GM20431 (cell line): ENCODE measurements at regions not wholly inside any gene's neighbourhood (a gene's known extent, or its start where the extent isn't known, plus 50 kb on each side); places are given as distances from the start of the nearest gene placed in this dataset.

Experiments
- in situ Hi-C: fragments of 300-500 bp; cut with MseI, MboI; formaldehyde crosslinking; loops from one replicate; pipeline ENCODE4 v1.15.0; 2020; ENCODE audit warnings: low sequenced_read_pairs; ENCODE audit not compliant: unreplicated experiment

DNA sequence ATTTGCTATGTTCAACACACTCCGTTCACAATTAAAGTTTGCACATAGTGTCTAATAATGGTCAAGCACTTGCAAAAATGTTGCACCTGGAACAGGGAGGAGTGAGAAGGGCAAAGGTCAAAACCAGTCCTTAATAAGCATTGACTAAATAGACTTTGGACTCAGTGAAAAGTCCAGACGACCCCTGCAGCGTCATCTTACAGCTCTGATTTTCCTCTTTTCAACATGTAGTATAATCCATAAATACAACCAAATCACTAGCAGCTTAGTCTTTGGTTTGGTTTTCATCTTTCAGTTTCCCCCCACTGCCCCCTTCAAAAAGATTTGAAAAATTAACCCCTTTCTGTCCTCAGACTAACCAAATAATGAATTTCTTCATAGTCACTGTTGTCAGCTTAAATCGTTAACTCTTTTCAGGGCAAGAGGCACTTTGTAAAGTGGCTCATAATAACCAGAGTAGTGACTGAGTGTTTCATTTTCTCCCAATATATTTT, 290.3 kb downstream of the PTPRC start:
- in situ Hi-C loops, result no loop called here

- in situ Hi-C loops, result no loop called here
Observed at GRCh38 chr1:198929961-198930599, 291.2 kb downstream of the PTPRC start.

- in situ Hi-C loops, result no loop called here
Observed at GRCh38 chr1:198932351-198932991, 293.6 kb downstream of the PTPRC start.

DNA sequence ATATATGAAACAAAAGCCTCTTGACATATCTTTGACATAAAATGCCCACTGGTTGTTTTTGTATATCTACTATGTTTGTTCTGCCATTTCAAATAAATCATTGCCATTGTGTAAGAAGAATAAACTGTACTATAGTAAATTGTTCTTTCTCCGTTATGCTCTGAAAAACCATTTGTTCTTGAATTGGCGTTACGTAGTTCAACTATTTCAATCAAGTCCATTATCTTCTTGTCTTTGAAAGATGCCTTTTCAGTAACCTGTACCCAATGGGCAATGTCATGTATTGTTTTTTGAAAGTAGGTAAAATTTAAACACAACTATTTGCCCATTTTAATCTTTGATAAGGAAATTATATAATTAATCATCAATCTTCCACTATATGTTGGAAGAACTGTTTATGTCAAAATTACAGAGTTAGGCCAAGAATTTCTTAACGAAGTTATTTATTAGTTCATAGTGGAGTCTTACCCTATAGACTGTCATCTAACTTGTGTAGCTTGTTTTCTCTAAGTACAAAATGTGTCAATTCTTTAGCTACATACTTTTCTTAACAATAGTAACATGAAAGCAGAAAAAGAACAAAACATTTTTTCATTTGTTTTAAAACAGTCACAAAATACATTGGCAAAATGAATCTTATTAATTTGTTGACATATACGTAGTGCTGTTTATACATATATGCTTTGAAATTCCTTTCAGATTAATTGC, 294.8 kb downstream of the PTPRC start:
- in situ Hi-C loops, result no loop called here

GRCh38 chr1:198934426-198934825, 295.6 kb downstream of the PTPRC start:
- in situ Hi-C loops, result no loop called here

- in situ Hi-C loops, result no loop called here
Observed at GRCh38 chr1:198934901-198935305, 296.1 kb downstream of the PTPRC start.

GRCh38 chr1:198935306-198935921, 296.6 kb downstream of the PTPRC start:
- in situ Hi-C loops, result no loop called here

GRCh38 chr1:198936371-198937083, 297.7 kb downstream of the PTPRC start:
- in situ Hi-C loops, result no loop called here

GRCh38 chr1:198937231-198938031, 298.6 kb downstream of the PTPRC start:
- in situ Hi-C loops, result no loop called here

DNA sequence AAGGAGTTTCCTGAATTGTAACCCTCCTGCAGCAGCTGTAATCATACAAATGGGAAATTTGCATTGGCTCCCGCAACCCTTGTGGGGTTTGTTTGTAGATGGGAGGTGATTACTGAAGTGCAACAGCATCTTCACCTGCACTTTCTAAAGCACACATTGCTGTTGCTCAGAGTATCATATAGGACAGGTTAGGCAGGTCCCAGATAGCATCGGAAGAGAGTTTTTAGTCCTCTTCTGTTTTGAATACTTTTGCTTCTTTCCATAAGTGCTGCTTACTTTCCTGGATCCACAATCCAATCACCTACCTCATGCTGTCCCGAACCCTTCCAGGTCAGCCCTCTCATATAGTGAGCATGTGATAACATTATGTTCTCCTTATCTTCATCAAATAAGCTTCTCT, 300.4 kb downstream of the PTPRC start:
- in situ Hi-C loops, result no loop called here

GRCh38 chr1:198939956-198940355, 301.1 kb downstream of the PTPRC start:
- in situ Hi-C loops, result no loop called here

GRCh38 chr1:198942466-198942865, 303.6 kb downstream of the PTPRC start:
- in situ Hi-C loops, result no loop called here

DNA sequence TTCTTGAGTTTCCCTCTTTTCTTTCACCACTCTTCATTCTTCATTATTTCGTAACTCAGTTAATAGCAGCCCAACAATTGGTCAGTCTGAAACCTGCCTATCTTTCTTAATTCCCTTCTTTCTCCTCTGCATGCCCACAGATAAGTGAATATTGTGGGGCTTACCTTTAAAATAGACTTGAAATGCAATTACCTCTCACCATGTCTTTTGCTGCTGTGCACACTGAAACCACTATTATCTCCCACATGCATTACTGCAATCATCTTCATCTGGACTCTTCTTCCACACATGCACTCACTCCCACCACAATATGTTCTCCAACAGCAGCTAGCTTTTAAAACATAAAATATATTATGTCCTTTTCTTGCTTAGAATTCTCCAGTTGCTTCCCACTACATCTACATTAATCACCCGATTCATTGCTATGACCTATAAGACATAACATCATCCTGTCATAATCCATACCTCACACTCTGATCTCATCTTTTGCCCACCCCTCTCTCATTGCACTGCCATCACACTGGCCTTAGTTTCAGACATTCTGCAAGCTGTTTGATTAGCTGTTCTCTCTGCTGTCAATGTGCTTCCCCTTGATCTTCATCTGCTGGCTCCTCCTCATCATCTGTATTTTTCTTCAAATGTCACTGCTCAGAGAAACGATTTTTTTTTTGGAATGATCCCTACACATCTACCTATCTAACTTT, 304.8 kb downstream of the PTPRC start:
- in situ Hi-C loops, result no loop called here

DNA sequence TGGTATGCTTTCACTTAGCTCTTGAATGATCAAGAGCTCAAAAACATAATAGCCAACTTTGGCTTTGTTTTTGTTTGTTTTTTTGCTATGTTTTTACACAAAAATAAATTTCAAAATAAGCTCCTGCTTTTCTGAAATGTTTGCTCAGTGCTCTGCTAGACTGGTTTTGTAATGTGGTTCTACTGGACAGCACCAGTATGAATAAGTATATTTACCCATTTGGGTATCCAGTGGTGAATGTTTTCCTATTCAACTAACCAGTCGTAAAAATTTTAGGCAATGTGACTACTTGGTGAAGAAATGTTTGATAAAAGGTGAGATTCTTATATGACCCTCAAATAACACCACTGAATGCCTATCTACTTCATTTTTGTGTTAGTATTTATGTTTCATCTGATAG, 308.6 kb downstream of the PTPRC start:
- in situ Hi-C loops, result no loop called here

- in situ Hi-C loops, result no loop called here
Observed at GRCh38 chr1:198948895-198949659, 310.2 kb downstream of the PTPRC start.

GRCh38 chr1:198950036-198950435, 311.2 kb downstream of the PTPRC start:
- in situ Hi-C loops, result no loop called here

DNA sequence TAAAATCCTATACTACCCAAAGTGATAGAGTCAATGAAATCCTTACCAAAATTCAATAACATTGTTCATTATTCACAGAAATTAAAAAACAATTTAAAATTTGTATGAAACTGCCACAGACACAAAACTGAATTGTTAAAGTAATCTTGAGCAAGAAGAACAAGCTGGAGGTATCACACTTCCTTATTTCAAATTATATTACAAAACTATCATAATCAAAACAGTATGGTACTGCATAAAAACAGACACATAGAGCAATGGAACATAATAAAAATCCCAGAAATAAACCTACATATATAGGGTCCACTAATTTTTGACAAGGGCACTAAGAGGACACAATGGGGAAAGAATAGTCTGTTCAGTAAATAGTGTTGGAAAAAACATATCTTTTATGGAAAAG, 316.2 kb downstream of the PTPRC start:
- in situ Hi-C loops, result no loop called here

DNA sequence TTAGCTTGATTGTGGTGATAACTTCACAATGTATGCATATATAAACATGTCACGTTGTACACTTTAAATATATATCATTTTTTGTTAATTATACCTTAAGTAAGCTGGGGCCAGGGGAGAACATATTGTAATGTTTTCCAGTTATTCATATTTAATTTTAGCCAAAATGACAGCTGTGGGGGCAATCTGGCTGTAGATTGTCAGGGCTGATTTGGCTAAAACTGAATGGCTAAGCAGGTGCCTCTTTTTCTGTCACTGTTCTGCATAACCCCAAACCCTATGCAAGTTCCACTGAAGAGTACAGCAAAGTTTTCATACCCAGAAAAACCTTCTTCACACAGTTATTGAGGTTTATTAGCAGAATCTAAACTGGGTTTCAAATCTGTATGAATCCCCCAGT, 318.2 kb downstream of the PTPRC start:
- in situ Hi-C loops, result no loop called here
